Kidney capillary endothelial cell (primary cell): ENCODE measurements at regions not wholly inside any gene's neighbourhood (a gene's known extent, or its start where the extent isn't known, plus 50 kb on each side); places are given as distances from the start of the nearest gene placed in this dataset.
"Not testable (repeated sequence)": the region's sequence is repeated elsewhere in the genome, so short reads cannot be mapped to it uniquely, and the experiment has no call there.

Experiments
- DNase-seq: peaks from one replicate; pipeline ENCODE4 v3.0.0-alpha.2; 2018; ENCODE audit warnings: low spot score

DNA sequence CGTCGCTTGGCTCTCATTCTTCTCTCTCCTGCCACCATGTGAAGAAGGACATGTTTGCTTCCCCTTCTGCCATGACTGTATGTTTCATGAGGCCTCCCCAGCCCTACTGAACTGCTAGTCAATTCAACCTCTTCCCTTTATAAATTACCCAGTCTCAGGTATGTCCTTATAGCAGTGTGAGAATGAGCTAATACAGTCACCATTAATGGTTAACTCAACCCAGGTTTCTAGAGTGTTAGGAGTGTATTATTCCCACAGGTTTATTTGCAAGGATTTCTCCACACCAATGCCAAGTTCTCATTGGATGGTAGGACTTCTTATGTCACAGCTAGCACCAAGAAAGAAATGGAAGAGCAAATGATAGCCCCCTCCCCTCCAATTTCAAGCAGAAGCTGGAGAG is 71.9 kb downstream of the DYNAP start:
- no peak for DNase-seq

DNA sequence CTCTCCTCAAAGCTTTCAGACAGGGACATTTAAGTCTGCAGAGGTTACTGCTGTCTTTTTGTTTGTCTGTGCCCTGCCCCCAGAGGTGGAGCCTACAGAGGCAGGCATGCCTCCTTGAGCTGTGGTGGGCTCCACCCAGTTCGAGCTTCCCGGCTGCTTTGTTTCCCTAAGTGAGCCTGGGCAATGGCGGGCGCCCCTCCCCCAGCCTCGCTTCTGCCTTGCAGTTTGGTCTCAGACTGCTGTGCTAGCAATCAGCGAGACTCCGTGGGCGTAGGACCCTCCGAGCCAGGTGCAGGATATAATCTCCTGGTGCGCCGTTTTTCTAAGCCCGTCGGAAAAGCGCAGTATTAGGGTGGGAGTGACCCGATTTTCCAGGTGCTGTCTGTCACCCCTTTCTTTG is 78.7 kb downstream of the DYNAP start:
- not testable (repeated sequence) for DNase-seq

DNA sequence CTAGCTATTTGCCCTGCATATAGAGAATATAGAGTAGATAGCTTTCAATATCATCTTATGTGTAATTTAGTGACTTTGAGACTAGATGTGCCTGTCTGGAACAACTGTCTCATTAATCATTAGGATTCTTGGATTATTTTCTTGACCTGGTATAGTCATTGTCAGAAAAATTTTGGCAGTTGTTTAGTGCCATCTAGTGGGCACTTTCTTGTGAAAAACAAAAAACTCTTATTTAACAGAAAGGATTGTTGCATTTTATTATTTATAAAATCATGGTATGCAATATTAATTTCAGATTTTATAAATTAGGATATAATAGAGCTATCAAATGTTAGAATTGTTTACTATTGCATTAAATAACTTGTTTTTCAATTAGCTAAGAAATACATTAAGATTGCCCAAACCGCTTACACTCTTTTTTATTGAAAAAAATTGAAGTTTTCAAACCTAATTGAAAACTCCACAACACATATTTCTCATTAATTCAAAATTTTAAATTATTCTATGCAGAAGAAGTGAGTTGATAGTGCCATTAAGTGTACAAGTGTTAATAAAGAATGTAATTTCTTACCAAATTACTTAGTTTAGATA is 80.3 kb downstream of the DYNAP start:
- peak; percentile 52 for DNase-seq

DNA sequence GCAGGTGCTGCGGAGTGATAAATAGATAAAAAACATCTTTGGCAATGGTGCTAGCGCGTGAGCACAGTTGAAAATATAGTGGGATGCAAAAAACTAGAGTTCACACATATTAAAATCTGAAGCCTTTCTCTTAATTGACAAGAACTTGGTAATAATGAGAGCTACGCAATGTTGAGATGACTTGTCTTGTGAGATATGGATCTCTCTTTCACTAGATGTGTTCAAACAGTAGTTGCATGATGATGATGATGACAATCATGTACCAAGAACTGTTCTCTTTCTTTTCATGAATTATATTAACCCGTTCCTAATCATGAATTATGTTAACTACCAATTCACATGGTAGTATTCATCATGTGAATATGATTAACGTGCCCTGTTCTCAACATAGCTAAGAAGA is 81.1 kb downstream of the DYNAP start:
- DNase-seq, result no peak

DNA sequence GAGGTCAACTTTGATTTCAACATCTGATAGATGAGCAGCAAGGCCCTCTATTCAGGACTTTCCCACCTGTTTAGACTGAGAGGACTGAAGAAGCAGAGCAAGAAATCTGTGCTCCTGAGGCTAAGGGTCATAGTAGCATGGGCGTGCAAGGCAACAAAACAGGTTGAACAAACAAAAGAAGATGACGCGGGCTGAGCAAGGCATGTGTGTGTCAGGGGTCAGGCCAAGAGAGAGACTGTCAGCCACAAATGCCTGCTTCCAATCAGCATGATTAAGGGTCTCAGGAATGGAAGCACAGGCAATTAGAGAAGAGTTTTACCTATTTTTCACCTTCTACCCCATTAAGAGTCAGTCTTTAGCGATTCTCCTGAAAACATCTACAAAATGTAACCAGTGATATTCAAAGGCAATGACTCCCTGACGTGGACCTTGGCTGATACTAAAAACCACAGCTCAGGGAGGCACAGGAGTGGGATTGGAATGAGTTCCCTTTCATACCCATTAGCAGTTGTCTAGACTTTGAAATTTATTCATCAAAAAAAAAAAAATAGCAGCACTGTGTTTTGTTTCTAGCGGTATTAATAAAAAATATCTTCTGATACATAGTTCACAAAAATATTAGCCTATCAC is 81.9 kb downstream of the DYNAP start:
- DNase-seq, result no peak

DNA sequence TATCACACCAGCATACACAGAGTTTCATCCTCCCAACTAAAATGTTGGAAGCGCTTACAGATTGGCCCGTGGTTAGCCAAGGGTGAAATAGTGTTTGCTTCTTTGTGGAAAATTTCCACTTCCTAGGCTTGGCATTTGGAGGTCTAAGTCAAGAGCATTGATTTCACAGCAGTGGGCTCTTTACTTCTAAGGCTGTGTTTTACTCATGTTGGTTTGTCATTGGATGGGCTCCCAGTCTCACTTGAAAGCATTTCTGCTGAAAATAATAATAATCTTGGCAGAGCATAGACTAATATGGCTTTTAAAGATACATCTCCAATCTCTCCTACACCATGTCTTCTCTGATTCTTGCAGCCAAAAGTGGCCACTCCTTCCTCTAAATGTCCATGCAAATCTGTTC is 82.9 kb downstream of the DYNAP start:
- no peak for DNase-seq

DNA sequence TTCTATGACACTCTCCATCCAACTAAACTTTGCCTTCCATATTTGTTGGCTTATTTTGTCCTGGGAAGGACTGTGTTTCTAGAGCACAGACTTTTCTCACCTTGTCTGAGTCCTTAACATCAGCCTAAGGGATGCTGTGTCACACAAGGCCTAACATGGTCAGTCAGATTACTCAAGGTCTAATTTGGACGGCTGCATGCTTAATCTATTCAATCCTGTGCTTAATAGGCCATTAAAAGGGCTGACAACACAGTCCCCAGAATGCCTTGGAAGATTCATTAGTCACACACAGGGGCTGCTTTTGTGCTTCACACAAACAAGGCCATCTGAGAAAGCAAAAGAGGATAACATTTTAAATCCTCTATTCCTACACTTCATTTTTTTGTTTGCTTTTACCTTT is 84.0 kb downstream of the DYNAP start:
- DNase-seq, result no peak

DNA sequence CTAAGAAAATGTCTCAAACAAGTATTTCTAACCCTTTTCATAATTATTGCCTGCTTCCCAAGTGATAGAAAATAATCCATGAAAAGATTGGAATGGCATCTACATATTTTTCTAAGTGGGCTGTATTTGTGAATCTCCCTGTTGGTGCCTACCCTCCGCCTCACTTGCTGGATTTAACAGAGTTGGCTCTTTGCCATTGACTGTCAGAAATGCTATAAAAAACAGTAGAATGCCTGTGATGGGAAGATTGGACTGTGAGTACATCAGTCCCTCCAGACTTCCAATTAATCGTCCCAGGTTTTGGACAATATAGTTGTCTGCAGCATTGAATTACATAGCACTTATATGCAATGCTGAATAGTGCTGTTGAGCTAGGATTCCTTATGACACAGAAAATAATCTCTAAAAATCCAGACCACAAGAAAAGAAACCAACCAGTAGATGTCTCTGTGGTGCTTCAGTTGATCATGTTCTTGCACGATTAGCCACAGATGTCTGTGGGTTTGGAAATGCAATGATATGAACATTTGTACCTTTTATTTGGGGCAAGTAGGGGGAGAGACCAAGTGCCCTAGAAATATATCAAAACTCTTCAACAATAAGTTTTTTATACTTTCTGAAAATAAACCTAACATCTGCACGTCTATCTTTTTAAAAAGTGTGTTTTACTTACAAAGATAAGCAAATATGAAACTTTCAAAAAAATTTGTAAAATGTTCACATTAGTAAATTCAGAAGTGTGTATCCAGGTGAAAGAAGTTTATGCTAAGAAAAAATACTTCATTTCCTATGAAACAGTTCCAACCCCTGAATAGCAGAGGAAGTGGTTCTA is 88.5 kb downstream of the DYNAP start:
- peak; percentile 46 for DNase-seq

DNA sequence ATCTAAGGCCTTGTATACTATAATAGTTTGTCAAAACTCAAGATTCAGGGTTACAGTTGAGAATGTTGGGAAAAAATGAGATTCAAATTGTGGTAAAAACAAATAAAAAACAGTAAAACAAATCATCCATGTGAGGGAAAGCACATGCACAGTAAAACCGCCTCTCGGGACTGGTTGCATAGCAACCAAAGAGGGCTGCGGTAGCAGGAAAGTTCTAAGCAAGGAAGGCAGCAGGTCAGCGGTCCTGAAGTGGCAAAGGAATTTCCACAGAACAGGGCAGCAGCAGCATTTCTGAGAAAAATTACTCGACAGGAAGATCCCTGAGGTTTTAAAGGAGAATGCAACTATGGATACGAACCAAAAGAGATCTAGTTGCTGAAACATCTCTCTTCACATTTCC is 93.7 kb downstream of the DYNAP start:
- DNase-seq, result no peak

DNA sequence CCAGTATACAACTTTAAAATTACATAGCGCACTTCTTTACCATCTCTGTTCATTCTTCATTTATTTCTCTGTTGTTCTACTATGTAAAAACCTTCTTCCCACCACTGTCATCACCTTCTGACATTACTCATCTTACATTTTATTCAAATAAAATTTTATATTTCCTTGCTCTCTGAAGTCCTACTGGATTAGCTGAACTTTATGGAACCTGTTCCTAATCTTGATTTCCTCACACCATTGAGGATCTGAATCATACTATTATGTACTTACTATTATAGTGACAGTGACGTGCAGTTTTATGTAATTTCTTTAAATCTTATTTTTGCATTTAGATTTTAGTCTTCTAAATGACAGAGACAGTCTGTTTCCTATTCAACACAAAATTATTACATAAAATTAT is 98.3 kb downstream of the DYNAP start:
- DNase-seq, result no peak

DNA sequence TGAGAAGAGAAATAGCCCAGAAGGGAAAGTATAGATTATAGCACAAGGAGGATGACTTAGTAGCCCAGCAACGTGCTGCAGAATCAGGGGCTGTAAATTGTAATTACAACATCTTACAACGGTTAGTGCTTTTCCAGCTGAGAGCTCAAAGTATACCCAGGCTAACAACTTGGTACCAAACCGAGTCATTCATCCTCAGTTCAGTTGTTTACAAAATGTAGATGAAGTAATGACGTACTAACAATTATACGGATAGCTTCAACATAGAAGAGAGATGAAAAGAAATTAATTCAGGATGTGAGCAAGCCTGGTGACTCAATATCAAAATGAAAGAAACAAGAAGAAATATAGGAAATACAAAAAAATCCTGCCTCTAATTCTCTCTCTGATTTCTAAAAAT is 99.2 kb downstream of the DYNAP start:
- no peak for DNase-seq

DNA sequence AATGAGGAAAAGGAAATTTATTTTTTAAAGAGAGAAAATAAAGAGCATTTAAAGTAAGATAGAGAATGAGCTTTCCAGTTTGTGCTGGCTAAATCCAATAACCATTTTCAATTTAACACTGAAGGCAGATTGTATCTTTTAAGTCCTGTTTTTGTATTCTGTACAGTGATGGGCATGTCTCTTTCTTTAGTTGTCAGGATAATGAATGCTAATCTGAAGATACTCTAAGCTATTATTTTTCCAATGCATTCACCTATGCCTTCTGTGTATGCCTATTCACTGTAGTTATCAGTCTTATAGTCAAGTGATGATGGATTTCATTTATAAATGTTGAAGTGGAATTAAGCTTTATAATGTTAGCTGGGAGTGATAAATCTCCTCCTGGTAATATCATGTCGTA is 101.4 kb downstream of the DYNAP start:
- DNase-seq, result no peak

DNA sequence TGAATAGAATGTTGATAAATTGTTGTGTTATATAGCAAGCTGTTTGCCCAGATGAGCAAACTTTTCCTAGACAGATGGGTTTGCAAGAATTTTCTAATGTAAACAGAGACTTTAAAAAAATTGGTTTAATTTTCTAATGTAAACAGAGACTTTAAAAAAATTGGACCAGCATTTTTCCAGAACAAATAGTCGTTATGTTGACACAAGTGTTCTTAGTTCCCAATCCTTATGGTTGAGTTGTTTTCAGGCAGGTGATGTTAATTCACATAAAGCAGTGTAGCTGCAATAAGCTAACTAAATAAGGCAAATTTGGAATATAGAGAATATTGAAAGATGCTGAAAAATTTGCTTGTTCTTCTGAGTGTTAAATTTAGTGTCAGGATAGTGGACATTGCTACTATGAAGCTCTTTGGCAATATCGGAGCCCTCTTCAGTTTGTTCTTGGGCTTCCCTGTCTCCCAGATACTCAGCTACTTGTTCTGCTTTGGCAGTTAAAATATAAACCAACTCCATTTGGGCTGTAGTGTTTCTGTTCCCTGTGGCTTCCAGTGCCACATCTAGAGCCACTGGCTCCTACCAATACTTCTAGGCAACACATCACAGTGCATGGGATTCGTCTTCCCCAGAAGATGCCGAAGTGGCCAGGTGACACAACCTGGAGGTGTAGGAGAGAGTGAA is 105.7 kb downstream of the DYNAP start:
- DNase-seq, result no peak

DNA sequence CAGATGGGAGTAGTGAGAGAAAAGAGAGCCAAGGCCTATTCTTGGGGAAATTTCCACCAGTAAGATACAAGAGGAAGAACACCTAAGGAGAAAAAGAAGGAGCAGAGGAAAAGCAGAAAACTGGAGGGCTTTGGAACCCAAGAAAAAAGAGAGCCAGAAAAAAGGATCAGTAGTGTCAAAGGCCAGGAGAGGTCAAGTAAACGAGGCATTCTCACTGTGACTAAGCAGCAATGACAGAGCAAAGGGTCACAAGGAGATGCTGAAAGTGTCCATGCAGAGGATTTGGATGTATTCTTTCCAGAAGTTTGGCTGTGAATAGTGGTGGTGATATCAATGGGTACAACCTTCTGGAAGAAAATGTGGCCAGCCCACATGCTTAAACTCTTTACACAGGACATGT is 109.5 kb downstream of the DYNAP start:
- DNase-seq, result no peak

DNA sequence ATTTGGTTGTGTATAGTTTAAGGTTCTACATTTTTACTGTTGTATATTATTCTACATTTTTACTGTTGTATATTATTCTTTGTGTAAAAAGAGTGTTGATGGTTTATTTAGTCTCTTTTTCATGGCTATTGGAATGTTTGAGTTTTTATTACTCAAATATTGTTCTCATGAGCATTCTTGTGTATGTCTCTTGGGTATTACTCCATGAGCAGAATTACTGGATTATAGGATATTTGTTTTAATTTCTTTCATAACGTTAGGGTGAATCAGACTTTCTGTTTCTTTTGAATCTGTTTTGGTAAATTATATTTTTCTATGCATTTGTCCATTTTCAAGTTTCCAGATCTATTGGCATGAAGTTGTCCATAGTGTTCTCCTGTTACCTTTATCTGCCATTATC is 111.6 kb downstream of the DYNAP start:
- DNase-seq, result no peak

DNA sequence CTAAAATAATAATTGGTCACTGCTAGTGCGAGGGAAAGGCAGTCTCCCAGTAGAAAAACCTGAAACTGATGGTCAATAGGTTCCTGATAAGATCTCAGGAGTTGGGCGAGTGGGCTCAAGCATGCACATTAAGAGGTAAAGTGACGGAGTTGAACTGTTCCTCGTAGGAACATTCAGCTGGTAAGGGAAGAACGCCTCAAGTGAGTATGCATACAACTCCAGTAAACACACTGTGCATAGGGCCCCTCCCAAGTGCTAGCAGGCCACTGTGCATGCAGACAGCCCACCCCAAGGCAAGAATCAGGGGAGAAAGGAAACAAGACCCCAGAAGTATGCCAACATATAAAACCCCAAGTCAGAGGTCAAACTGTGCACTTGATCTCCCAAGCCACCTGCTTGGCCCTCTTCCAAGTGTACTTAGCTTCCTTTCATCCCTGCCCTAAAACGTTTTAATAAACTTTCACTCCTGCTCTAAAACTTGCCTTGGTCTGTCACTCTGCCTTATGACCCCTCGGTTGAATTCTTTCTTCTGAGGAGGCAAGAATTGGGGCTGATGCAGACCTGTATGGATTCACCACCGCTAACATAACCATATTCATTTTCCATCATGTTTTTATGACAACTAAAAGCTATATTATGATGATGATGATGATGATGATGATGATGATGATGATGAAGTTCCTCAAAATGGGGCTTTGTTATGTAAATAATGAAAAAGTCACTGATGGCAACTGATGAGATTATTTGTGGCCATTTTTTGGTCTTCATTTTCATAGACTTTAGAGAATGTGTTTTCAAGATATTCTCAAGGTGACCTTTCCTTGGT is 118.0 kb upstream of the RAB27B start:
- DNase-seq, result no peak

DNA sequence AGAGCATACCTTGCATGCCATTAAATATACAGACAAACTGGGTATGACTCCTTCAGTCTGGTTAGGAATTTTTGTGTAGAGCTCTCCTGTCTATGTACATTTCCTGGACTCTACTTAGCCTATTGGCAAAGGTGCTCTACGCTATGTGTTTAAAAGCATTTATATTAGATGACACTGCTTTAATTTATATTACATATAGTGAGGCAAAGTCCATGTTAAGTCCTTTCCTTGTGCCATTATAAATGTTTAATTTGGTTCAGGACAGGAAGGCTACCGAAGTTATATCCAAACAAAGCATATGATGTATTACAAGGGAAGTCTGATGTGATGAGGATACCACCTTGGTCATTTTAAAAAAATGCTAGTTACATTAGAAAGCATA is 117.4 kb upstream of the RAB27B start:
- no peak for DNase-seq

DNA sequence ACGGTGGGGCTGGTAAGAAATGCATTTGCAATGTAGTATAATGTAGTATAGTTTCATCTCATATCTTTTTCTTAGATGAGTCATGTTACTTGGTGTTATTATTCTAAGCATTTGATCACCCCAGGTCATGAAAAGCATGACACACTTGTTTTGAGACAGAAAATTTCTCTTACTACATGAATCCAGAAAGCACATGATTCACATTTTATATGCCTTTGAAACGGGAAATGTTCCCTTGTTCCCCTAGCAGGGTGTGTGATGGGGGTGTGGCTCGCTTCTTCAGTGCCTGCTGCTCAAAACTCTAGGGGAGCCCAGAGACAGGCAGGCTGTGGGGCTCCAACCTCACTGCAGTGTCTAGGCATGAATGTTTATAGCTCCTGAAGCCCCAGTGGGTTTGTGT is 116.0 kb upstream of the RAB27B start:
- peak; percentile 6 for DNase-seq

DNA sequence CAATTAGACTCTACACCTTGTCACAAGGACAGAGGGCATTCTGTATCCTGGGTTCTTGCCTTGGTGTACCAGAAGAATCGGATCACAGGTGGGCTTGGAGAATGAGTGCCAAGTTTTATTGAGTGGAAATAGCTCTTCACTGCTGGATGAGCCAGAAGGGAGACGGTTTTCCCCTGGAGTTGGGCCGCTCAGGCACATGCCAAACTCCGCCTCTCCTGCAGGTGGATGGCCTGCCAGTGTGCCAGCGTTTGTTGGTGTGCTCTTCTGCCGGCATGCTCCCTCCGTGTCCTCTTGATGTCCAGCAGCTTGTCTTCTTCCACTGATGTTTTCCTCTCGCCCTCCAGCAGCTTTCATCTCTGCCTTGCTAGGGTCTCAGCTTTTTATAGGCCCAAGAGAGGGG is 115.5 kb upstream of the RAB27B start:
- no peak for DNase-seq

DNA sequence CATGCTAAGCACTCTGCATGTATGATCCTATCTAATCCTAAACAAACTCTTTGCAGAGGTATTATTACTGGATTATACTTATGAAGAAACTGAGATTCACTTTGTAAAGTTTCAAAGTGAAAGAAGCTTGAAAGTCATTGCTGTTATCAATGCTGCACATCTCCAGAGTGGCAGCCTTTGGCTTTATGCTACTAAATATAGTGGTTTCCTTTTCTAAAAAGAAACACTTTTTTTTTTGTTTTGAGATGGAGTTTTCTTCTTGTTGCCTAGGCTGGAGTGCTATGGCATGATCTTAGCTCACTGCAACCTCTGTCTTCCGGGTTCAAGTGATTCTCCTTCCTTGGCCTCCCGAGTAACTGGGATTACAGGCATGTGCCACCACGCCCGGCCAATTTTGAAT is 114.9 kb upstream of the RAB27B start:
- no peak for DNase-seq

DNA sequence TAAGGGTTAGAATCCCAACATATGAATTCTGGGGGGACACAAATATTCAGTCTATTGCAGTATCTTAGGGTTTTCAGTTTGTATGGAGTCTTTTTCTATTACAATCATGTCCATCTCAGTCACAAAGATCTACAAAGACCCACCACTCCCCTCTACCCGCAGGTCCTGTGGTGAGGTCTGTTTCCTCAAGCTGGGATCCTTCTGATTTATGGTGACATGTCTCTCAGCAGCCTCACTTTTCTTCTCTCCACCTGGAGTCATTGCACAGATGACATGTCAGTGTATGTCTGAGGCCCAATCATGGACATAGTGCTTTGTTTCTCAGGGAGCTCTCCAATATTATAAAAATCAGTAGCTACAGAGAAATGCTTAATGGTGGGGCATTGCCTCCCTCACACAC is 113.4 kb upstream of the RAB27B start:
- no peak for DNase-seq

DNA sequence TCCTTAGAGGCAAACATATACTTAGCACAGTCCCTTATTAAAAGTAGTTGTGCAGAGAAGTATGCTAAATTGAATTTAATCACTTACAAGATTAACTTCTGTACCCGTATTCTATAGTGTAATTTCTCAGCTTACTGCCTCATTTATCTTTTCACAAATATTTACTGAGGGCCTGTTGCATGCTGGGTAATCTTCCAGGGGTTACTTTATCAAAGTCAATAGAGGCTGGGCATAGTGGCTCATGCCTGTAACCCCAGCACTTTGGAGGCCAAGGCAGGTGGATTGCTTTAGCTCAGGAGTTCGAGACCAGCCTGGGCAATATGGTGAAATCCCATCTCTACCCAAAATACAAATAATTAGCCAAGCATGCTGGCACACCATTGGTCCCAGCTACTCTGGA is 111.7 kb upstream of the RAB27B start:
- DNase-seq, result no peak
